Psoas muscle (tissue), 7 donors: ENCODE measurements at regions not wholly inside any gene's neighbourhood (a gene's known extent, or its start where the extent isn't known, plus 50 kb on each side); places are given as distances from the start of the nearest gene placed in this dataset.

ENCODE experiments used
- ATAC-seq, 4 donors: fragments of 200-7000 bp; cut with Tn5 transposase; one replicate each; pipeline ENCODE4 v1.9.1; 2020; ENCODE audit warnings: moderate library complexity in 3 of 4, mild to moderate bottlenecking in 2 of 4
- DNase-seq, 2 donors: peaks; one replicate each; pipeline ENCODE4 v3.0.0-alpha.2; 2020
- H3K27ac ChIP-seq: fragments of 200-600 bp; one replicate; pipeline ENCODE4 v1.8.0; 2022
- H3K27me3 ChIP-seq, 3 donors: fragments of 200-600 bp in 1 of 3; one replicate each; pipeline versions ENCODE4 v1.6.1 to v1.8.0; 2013 to 2022; ENCODE audit warnings: low read length in 2 of 3, mild to moderate bottlenecking in 2 of 3, moderate library complexity in 1 of 3; ENCODE audit not compliant: insufficient read depth in 3 of 3
- H3K36me3 ChIP-seq, 2 donors: fragments of 200-600 bp in 1 of 2; one replicate each; pipeline versions ENCODE4 v1.6.1 to v1.8.0; 2013 to 2022; ENCODE audit warnings: low read depth in 1 of 2, mild to moderate bottlenecking in 1 of 2, moderate library complexity in 1 of 2; ENCODE audit not compliant: insufficient read depth in 1 of 2
- H3K4me1 ChIP-seq: fragments of 200-600 bp; one replicate; pipeline ENCODE4 v1.8.0; 2022
- H3K4me3 ChIP-seq: fragments of 200-600 bp; one replicate; pipeline ENCODE4 v1.8.0; 2022; ENCODE audit warnings: mild to moderate bottlenecking
- H3K9me3 ChIP-seq: fragments of 200-600 bp; one replicate; pipeline ENCODE4 v1.8.0; 2022
- WGBS, 3 donors: extraction: QIAGEN DNeasy Blood & Tissue Kit; methylation state at CpG; one replicate each; pipeline versions ENCODE4 v1.1.6 to v1.1.7; 2013; 5-methylcytosine and 5-hydroxymethylcytosine counted together
- intact Hi-C, 2 donors: fragments of 100-400 bp; cut with DNase I; formaldehyde crosslinking; loops; one replicate each; pipeline versions ENCODE4 v1.11.0 to v1.14.2; 2022
- TF ChIP-seq, protein P1 (sequence below): fragments of 200-600 bp; IDR thresholded peaks from one replicate; pipeline ENCODE4 v1.8.0; 2022; ENCODE audit warnings: antibody characterized with exemption
- donor health status: healthy with polysubstance abuse.
- donor health status: DM: no; HTN: no; CAD: no; lungs with moderate emphysema.
- donor health status: Bipolar disorder and iron deficiency.
- donor health status: healthy.
- donor health status: DM: yes; HTN: yes; CAD: no.
- donor health status: DM: no; HTN: no; CAD: no.
- donor health status: DM: yes; HTN: yes; CAD: no.

GRCh38 chr5:18067615-18068014, 433.4 kb downstream of the TAF11L14 start:
- H3K4me3 ChIP-seq, result no peak overlapping the region
- no peak overlapping the region for H3K27ac ChIP-seq
- H3K4me1 ChIP-seq, result no peaks in the 10 kb centered on the region
- DNase-seq, result no peak
- TF ChIP-seq, protein P1, sequence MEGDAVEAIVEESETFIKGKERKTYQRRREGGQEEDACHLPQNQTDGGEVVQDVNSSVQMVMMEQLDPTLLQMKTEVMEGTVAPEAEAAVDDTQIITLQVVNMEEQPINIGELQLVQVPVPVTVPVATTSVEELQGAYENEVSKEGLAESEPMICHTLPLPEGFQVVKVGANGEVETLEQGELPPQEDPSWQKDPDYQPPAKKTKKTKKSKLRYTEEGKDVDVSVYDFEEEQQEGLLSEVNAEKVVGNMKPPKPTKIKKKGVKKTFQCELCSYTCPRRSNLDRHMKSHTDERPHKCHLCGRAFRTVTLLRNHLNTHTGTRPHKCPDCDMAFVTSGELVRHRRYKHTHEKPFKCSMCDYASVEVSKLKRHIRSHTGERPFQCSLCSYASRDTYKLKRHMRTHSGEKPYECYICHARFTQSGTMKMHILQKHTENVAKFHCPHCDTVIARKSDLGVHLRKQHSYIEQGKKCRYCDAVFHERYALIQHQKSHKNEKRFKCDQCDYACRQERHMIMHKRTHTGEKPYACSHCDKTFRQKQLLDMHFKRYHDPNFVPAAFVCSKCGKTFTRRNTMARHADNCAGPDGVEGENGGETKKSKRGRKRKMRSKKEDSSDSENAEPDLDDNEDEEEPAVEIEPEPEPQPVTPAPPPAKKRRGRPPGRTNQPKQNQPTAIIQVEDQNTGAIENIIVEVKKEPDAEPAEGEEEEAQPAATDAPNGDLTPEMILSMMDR, result no peak
- no peaks in the 10 kb centered on the region for H3K9me3 ChIP-seq
- 46 to 57% (median 51%) methylated on average over 2 of the region's 2 CpGs for WGBS, 3 donors
- intact Hi-C loops, result no loop called here
- H3K27me3 ChIP-seq, result no peaks in the 10 kb centered on the region
- ATAC-seq, result no peak
- no peaks in the 10 kb centered on the region for H3K36me3 ChIP-seq

DNA sequence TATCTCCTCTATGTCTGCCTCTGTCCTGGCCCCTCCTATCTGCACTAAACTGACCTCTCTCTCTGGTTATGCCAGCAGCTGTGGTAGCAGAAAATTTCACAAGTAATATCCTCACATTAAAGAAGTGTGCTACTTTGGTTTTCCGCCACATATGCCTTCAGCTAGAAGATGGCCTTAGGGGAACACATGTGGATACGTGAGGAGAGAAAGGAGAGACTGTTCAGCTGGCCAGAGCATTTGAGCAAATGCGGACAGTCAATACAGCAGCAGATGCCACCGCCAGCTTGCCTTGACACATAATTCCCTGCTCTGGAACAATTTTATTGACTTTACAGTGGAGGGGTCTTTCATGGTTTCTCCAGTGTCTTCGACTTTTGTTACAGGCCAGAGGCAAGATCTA, 434.6 kb downstream of the TAF11L14 start:
- H3K27ac ChIP-seq, result no peak overlapping the region
- no peaks in the 10 kb centered on the region for H3K9me3 ChIP-seq
- TF ChIP-seq, protein P1, result no peak
- H3K27me3 ChIP-seq, result no peaks in the 10 kb centered on the region
- H3K4me3 ChIP-seq, result no peak overlapping the region
- no peaks in the 10 kb centered on the region for H3K4me1 ChIP-seq
- H3K36me3 ChIP-seq, result no peaks in the 10 kb centered on the region
- DNase-seq (no peak), ATAC-seq (no peak)
- intact Hi-C loops, result no loop called here
- WGBS, 3 donors, result 30 to 39% (median 38%) methylated on average over 5 of the region's 5 CpGs

- WGBS, 3 donors, result 85 to 91% (median 89%) methylated on average over 2 of the region's 2 CpGs
- no peak for DNase-seq
- Histone ChIP-seq H3K4me1 (no peaks in the 10 kb centered on the region), H3K36me3 (no peaks in the 10 kb centered on the region), H3K27me3 (no peaks in the 10 kb centered on the region), H3K4me3 (no peak overlapping the region), H3K27ac (no peak overlapping the region), H3K9me3 (no peaks in the 10 kb centered on the region)
- intact Hi-C loops, result no loop called here
- TF ChIP-seq, protein P1, result no peak
- no peak for ATAC-seq
These were observed 435.5 kb downstream of the TAF11L14 start for GRCh38 chr5:18069790-18070189.

GRCh38 chr5:18072600-18072999, 438.3 kb downstream of the TAF11L14 start:
- H3K27ac ChIP-seq, result no peak overlapping the region
- 61 to 70% (median 67%) methylated on average over 2 of the region's 2 CpGs for WGBS, 3 donors

GRCh38 chr5:18074961-18075360, 440.7 kb downstream of the TAF11L14 start:
- WGBS, 3 donors, result 17 to 22% (median 19%) methylated on average over 3 of the region's 3 CpGs
- Histone ChIP-seq H3K9me3 (no peaks in the 10 kb centered on the region), H3K36me3 (no peaks in the 10 kb centered on the region), H3K4me3 (no peak overlapping the region), H3K27ac (no peak overlapping the region), H3K4me1 (no peaks in the 10 kb centered on the region), H3K27me3 (no peaks in the 10 kb centered on the region)
- intact Hi-C loops, result no loop called here
- ATAC-seq, result no peak
- TF ChIP-seq, protein P1, result no peak
- no peak for DNase-seq

More at GRCh38 chr5:18072600-18072999, 438.3 kb downstream of the TAF11L14 start:
- ATAC-seq (no peak), DNase-seq (no peak)
- TF ChIP-seq, protein P1, result no peak
- Histone ChIP-seq H3K36me3 (no peaks in the 10 kb centered on the region), H3K9me3 (no peaks in the 10 kb centered on the region), H3K27me3 (no peaks in the 10 kb centered on the region), H3K4me1 (no peaks in the 10 kb centered on the region), H3K4me3 (no peak overlapping the region)
- intact Hi-C loops, result no loop called here
